HepG2 (cell line): ENCODE measurements at regions not wholly inside any gene's neighbourhood (a gene's known extent, or its start where the extent isn't known, plus 50 kb on each side); places are given as distances from the start of the nearest gene placed in this dataset.

ENCODE experiments used
- EP300 ChIP-seq, 3 experiments: sonication (generic) in 1 of 3; formaldehyde crosslinking in 1 of 3; IDR thresholded peaks; 2 replicates each; pipeline versions ENCODE4 v1.5.1 to v1.6.1; 2011 to 2020; ENCODE audit warnings: low read depth in 2 of 3, low read length in 2 of 3, borderline replicate concordance in 1 of 3, improper control_type of control experiment in 1 of 3, mild to moderate bottlenecking in 1 of 3, missing genetic modification reagents in 1 of 3, moderate library complexity in 1 of 3
- HNF4A ChIP-seq: sonication (generic); formaldehyde crosslinking; IDR thresholded peaks from 2 replicates; pipeline ENCODE4 v1.4.0; 2020; ENCODE audit warnings: missing genetic modification reagents
- MAFK ChIP-seq, 2 experiments: IDR thresholded peaks in 1 of 2; conservative IDR thresholded peaks in 1 of 2; 2 replicates each; pipeline ENCODE4 v1.6.1; 2011; ENCODE audit warnings: improper control_type of control experiment in 2 of 2, low read length in 2 of 2
- PAX8 ChIP-seq: sonication (generic); formaldehyde crosslinking; IDR thresholded peaks from 2 replicates; pipeline ENCODE4 v1.8.0; 2022; ENCODE audit warnings: mild to moderate bottlenecking, missing genetic modification reagents, borderline replicate concordance
- PLRG1 ChIP-seq: fragments of 450-650 bp; conservative IDR thresholded peaks from 2 replicates; pipeline ENCODE4 v1.6.1; 2016
- ZNF598 ChIP-seq: sonication (generic); formaldehyde crosslinking; IDR thresholded peaks from 2 replicates; pipeline ENCODE4 v1.5.1; 2020; ENCODE audit warnings: mild to moderate bottlenecking, missing genetic modification reagents, borderline replicate concordance
- ZNF737 ChIP-seq: sonication (generic); formaldehyde crosslinking; IDR thresholded peaks from 2 replicates; pipeline ENCODE4 v1.5.0; 2020; ENCODE audit warnings: missing genetic modification reagents, mild to moderate bottlenecking, borderline replicate concordance
- TF ChIP-seq, protein P1 (sequence below): sonication (generic); formaldehyde crosslinking; IDR thresholded peaks from 2 replicates; pipeline ENCODE4 v1.5.0; 2020; ENCODE audit warnings: mild to moderate bottlenecking, missing genetic modification reagents, moderate library complexity

DNA sequence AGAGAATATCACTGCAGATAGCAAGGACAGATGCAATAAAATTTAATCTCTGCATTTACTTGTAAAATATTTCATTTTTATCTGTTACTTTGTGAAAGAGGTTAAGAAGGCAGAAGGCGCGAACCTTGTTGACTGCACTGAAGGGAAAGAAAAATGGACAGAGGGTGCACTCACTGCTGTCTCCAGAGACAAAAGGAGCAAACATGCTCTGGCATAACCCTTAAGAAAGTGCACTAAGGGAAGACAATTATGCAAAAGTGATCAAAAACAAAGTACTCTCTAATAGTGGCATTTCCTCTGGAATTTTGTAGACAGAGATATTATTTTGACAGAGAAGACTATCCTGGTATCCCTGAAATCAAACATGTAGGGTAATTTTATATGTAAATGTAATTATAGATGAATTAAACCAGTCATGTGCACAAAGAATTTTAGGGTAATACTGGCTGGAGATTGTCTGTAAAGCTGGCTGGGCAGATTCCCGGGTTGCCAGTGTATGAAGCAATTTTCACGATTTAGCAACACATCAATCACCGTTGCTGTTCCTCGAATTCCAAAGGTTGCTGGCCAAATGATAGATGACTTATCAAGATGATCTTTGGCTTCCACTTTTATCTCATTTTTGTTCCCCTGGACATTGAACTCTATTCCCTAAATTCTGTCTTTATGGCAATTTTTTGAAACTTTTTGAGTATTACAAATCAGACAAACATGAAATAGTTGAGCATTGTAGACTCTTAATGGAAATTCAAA, 1176.9 kb downstream of the SUCLG1 start:
- TF ChIP-seq MAFK (conservative IDR thresholded peaks at IDR 0.05 in 1 of 2, IDR thresholded peaks at IDR 0.05 in 1 of 2; ENCODE audit: low read length in 2 of 2) = no peak
- TF ChIP-seq HNF4A (CRISPR knock-in tag) = peak; percentile 70
- no peak for TF ChIP-seq PAX8 (CRISPR knock-in tag)
- TF ChIP-seq ZNF737 (CRISPR knock-in tag) = no peak
- no peak for TF ChIP-seq ZNF598 (CRISPR knock-in tag)
- no peak for TF ChIP-seq PLRG1
- TF ChIP-seq, protein P1, sequence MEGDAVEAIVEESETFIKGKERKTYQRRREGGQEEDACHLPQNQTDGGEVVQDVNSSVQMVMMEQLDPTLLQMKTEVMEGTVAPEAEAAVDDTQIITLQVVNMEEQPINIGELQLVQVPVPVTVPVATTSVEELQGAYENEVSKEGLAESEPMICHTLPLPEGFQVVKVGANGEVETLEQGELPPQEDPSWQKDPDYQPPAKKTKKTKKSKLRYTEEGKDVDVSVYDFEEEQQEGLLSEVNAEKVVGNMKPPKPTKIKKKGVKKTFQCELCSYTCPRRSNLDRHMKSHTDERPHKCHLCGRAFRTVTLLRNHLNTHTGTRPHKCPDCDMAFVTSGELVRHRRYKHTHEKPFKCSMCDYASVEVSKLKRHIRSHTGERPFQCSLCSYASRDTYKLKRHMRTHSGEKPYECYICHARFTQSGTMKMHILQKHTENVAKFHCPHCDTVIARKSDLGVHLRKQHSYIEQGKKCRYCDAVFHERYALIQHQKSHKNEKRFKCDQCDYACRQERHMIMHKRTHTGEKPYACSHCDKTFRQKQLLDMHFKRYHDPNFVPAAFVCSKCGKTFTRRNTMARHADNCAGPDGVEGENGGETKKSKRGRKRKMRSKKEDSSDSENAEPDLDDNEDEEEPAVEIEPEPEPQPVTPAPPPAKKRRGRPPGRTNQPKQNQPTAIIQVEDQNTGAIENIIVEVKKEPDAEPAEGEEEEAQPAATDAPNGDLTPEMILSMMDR (CRISPR knock-in tag) = no peak
- TF ChIP-seq EP300 (IDR thresholded peaks at IDR 0.05; ENCODE audit: low read depth in 2 of 2, low read length in 2 of 2) = peak in 1 of 2 experiments; percentile 23; a peak in 1 of 4 replicates
- no peak for TF ChIP-seq EP300 (CRISPR knock-in tag; IDR thresholded peaks at IDR 0.05; ENCODE audit: borderline replicate concordance)
